Testis (tissue), 2 donors: ENCODE measurements at regions not wholly inside any gene's neighbourhood (a gene's known extent, or its start where the extent isn't known, plus 50 kb on each side); places are given as distances from the start of the nearest gene placed in this dataset.

Source experiments
- POLR2A ChIP-seq: fragments of 450-650 bp; IDR thresholded peaks from one replicate; pipeline ENCODE4 v1.6.1; 2017; ENCODE audit warnings: antibody characterized with exemption, mild to moderate bottlenecking, moderate library complexity
- TF ChIP-seq, protein P1 (sequence below), 3 experiments: fragments of 450-650 bp in 2 of 3; fragments of 200-600 bp in 1 of 3; sonication (generic) in 1 of 3; IDR thresholded peaks; one replicate each; pipeline ENCODE4 v1.5.1; 2016 to 2019; ENCODE audit warnings: antibody characterized with exemption in 3 of 3, mild to moderate bottlenecking in 2 of 3, moderate library complexity in 1 of 3

DNA sequence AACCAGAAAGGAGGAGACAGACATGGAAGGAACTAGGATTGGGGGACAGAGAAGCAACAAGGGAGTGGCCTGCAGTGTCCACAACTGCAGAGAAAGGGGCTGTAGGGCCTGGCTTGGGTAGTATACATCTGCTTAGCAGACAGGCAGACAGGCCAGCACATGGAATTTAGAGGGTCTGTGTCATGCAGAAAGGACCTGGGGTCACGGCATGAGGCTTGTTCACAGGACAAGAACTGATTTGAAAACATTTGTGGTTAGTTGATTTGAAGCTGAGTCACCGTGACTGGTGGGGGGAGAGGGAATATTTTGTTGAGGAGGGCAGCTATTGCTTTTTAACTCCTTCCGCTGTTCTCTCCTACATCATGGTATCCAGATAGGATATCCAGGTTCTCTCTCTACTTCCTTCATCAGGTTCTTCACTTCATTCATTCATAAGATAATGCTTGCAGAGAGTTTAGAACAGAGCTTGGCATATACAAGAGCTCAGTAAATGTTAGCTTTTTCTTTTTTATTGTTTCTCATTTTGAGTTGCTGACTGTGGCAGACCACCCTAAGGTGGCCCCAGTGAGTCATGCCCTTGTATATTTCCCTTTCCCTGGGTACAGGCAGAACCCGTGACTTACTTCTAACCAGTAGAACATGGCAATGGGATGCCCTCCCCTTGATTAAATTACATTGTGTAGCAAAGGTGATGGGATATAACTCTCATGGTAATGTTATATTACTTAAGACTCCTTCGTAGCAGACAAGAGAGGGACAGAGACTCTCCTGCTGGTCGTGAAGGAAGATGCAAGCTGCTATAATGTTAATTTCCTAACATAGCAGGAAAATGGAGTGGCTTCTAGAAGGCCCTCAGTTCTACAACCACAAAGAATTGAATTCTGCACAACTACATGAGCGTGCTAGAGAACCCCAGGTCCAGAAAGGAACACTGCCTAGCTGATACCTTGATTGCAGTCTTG, 95.0 kb upstream of the NMNAT3 start:
- TF ChIP-seq, protein P1, sequence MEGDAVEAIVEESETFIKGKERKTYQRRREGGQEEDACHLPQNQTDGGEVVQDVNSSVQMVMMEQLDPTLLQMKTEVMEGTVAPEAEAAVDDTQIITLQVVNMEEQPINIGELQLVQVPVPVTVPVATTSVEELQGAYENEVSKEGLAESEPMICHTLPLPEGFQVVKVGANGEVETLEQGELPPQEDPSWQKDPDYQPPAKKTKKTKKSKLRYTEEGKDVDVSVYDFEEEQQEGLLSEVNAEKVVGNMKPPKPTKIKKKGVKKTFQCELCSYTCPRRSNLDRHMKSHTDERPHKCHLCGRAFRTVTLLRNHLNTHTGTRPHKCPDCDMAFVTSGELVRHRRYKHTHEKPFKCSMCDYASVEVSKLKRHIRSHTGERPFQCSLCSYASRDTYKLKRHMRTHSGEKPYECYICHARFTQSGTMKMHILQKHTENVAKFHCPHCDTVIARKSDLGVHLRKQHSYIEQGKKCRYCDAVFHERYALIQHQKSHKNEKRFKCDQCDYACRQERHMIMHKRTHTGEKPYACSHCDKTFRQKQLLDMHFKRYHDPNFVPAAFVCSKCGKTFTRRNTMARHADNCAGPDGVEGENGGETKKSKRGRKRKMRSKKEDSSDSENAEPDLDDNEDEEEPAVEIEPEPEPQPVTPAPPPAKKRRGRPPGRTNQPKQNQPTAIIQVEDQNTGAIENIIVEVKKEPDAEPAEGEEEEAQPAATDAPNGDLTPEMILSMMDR (IDR thresholded peaks at IDR 0.05) = no peak
- TF ChIP-seq POLR2A = no peak
